Activated naive CD8-positive, alpha-beta T cell treated with anti-CD3 and anti-CD28 coated beads, Interleukin-2, amount 50 U/mL, for 24 hours (primary cell): ENCODE measurements at regions not wholly inside any gene's neighbourhood (a gene's known extent, or its start where the extent isn't known, plus 50 kb on each side); places are given as distances from the start of the nearest gene placed in this dataset.

Experiments used
- ATAC-seq: fragments of 150-1000 bp; cut with Tn5 transposase; one replicate; pipeline ENCODE4 v1.10.0; 2021
- DNase-seq: peaks from one replicate; pipeline ENCODE4 v3.0.0; 2021
- H3K27ac Mint-ChIP-seq: one replicate; pipeline ENCODE4 v1.8.0; 2021; ENCODE audit warnings: mild to moderate bottlenecking, mixed read lengths
- H3K27me3 Mint-ChIP-seq: one replicate; pipeline ENCODE4 v1.8.0; 2021; ENCODE audit warnings: mixed read lengths
- H3K36me3 Mint-ChIP-seq: one replicate; pipeline ENCODE4 v1.8.0; 2021; ENCODE audit warnings: low read depth, mixed read lengths
- H3K4me1 Mint-ChIP-seq: one replicate; pipeline ENCODE4 v1.8.0; 2021; ENCODE audit warnings: mixed read lengths
- H3K4me3 Mint-ChIP-seq: one replicate; pipeline ENCODE4 v1.8.0; 2021; ENCODE audit warnings: mild to moderate bottlenecking, moderate library complexity, mixed read lengths
- H3K9me3 Mint-ChIP-seq: one replicate; pipeline ENCODE4 v1.8.0; 2021; ENCODE audit warnings: mixed read lengths

- Mint-ChIP-seq H3K4me3 (no peak overlapping the region), H3K27me3 (peaks cover 13% of the 10 kb centered on the region), H3K9me3 (no peaks in the 10 kb centered on the region), H3K27ac (no peak overlapping the region), H3K36me3 (no peaks in the 10 kb centered on the region), H3K4me1 (peaks cover 1% of the 10 kb centered on the region)
- ATAC-seq (no peak), DNase-seq (no peak)
These were observed 56.0 kb downstream of the BOD1L2 start for GRCh38 chr18:57202881-57203280.

DNA sequence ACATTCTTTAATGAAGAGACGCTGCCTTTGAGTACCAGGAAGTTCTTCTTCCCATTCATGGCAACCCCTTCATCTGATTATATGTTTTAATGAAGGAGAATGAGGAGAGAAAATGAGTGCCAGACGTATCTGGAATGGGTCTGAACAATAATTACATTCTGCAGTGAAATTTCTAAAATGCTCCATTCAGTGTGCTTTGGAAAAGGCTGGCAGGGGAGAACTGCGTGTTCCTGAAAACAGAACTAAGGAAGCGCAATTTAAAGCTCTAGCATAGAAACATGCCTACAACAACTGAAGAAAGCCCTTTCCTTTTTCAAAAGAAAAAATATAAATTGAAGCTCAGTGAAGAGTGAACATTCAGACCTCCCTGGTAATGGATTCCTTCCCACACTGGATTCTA, 58.8 kb downstream of the BOD1L2 start:
- Mint-ChIP-seq H3K4me3 (no peak overlapping the region), H3K9me3 (no peaks in the 10 kb centered on the region), H3K36me3 (no peaks in the 10 kb centered on the region), H3K27ac (no peak overlapping the region), H3K4me1 (peaks cover 9% of the 10 kb centered on the region), H3K27me3 (peaks cover 20% of the 10 kb centered on the region)
- ATAC-seq = no peak
- DNase-seq = no peak

GRCh38 chr18:57207124-57207916, 60.4 kb downstream of the BOD1L2 start:
- Mint-ChIP-seq H3K36me3 (no peaks in the 10 kb centered on the region), H3K27ac (no peak overlapping the region), H3K4me1 (peaks cover 9% of the 10 kb centered on the region), H3K27me3 (peaks cover 25% of the 10 kb centered on the region), H3K9me3 (no peaks in the 10 kb centered on the region), H3K4me3 (no peak overlapping the region)
- ATAC-seq = no peak
- DNase-seq = no peak

DNA sequence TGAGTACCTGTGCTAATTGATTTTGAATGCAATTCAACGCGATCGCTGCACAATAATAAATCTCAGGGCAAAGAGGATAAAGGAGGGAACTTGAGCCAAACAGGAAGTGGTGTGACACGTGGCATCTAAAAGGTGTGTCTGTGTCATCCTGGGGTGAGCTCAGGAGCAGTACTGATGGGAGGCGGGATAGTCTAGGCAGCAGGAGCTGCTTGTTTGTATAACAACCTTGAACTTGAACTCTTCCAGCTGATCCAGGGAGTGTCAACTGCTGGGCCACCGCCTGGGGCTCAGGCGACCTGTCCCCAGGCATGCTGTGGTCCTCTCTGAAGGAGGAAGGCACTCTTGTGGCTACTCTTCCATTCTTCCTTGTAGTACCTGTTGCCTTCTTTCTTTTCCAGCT, 61.2 kb downstream of the BOD1L2 start:
- H3K36me3 Mint-ChIP-seq = no peaks in the 10 kb centered on the region
- no peak overlapping the region for H3K27ac Mint-ChIP-seq
- no peak for ATAC-seq
- no peak for DNase-seq
- H3K9me3 Mint-ChIP-seq = no peaks in the 10 kb centered on the region
- H3K4me3 Mint-ChIP-seq = no peak overlapping the region
- peaks cover 25% of the 10 kb centered on the region for H3K27me3 Mint-ChIP-seq
- peaks cover 9% of the 10 kb centered on the region for H3K4me1 Mint-ChIP-seq

DNA sequence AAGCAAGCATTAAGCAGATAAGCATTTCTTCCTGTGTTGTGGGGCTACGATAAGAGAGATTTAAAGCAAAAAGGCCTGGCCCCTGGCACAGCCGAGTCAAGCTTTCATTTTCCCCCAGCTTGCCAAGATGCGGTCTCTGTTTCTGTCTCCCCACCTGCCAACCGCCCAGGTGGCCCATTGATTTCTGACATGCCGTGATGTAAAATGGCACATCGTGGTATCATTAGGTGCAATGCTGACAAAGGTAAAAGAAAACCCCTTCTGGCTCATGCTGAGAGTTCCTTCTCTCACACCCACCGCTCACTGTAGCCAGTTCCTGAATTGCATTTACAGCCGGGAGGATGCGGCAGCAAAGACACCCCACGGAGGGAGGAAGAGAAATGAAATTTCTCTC, 62.8 kb downstream of the BOD1L2 start:
- peaks cover 25% of the 10 kb centered on the region for H3K27me3 Mint-ChIP-seq
- H3K36me3 Mint-ChIP-seq = no peaks in the 10 kb centered on the region
- no peaks in the 10 kb centered on the region for H3K9me3 Mint-ChIP-seq
- ATAC-seq = no peak
- H3K27ac Mint-ChIP-seq = no peak overlapping the region
- no peak for DNase-seq
- H3K4me1 Mint-ChIP-seq = peaks cover 9% of the 10 kb centered on the region
- H3K4me3 Mint-ChIP-seq = peak overlapping the region; percentile 23

- H3K4me3 Mint-ChIP-seq = peak overlapping the region; percentile 23
- peaks cover 23% of the 10 kb centered on the region for H3K27me3 Mint-ChIP-seq
- H3K9me3 Mint-ChIP-seq = no peaks in the 10 kb centered on the region
- peaks cover 9% of the 10 kb centered on the region for H3K4me1 Mint-ChIP-seq
- H3K27ac Mint-ChIP-seq = no peak overlapping the region
- no peaks in the 10 kb centered on the region for H3K36me3 Mint-ChIP-seq
- ATAC-seq (peak; percentile 65), DNase-seq (no peak)
These were observed 63.3 kb downstream of the BOD1L2 start for GRCh38 chr18:57210107-57210715.

GRCh38 chr18:57210716-57211411, 64.0 kb downstream of the BOD1L2 start:
- ATAC-seq (no peak), DNase-seq (no peak)
- Mint-ChIP-seq H3K27me3 (peaks cover 22% of the 10 kb centered on the region), H3K9me3 (no peaks in the 10 kb centered on the region), H3K36me3 (no peaks in the 10 kb centered on the region), H3K27ac (no peak overlapping the region), H3K4me1 (peaks cover 9% of the 10 kb centered on the region), H3K4me3 (no peak overlapping the region)

DNA sequence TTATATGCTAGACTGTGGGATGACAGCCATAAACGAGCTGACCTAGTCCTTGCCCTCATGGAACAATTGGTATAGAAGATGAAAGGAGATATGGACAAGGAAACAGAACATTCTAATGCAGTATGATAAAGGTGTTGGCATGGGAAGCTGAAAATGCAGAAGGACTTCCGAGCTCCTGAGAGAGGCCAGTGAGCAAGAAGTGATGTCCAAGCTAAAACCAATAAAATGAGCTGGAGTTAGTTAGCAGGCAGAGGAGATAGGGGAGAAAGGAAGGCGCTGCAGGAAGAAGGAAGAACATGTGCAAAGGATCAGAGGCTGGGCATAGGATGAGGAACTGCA, 64.5 kb downstream of the BOD1L2 start:
- ATAC-seq = no peak
- H3K4me1 Mint-ChIP-seq = peaks cover 9% of the 10 kb centered on the region
- no peak overlapping the region for H3K4me3 Mint-ChIP-seq
- H3K27ac Mint-ChIP-seq = no peak overlapping the region
- H3K36me3 Mint-ChIP-seq = no peaks in the 10 kb centered on the region
- no peak for DNase-seq
- peaks cover 22% of the 10 kb centered on the region for H3K27me3 Mint-ChIP-seq
- H3K9me3 Mint-ChIP-seq = no peaks in the 10 kb centered on the region

DNA sequence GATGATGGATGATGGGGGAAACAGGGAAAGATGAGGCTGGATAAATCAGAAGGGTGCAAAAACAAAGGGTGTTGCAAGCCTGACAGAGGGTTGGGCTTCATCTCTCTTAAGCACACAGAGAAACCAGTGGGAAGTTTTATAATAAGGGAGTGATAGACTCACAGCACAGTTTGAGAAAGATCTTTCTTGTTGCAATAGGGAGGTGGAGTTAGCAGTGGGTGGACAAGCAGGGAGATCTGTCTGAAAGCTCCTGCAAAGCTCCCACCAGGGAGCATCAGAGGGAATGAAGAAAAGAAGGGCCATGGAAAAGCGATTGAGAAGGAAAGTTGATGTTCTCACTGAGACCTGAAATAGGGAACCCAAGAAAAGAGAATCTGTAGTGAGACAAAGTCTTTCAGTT, 64.9 kb downstream of the BOD1L2 start:
- Mint-ChIP-seq H3K9me3 (no peaks in the 10 kb centered on the region), H3K36me3 (no peaks in the 10 kb centered on the region), H3K27ac (no peak overlapping the region), H3K4me3 (no peak overlapping the region), H3K27me3 (peaks cover 22% of the 10 kb centered on the region), H3K4me1 (peaks cover 9% of the 10 kb centered on the region)
- no peak for ATAC-seq
- no peak for DNase-seq

DNA sequence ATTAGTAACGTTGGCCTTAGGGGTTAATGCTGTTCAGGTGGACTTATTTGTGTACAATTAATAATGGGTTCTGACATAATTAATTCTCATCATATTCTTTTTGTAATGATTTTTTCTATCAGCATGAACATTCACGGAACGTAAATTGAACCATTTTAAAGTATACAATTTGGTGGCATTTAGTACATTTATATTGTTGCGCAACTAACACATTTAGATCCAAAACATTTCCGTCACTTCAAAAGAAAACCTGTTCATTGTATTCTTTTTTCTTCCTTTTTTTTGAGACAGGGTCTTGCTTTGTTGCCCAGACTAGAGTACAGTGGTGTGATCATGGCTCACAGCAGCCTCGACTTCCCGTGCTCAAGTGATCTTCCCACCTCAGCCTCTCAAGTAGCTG, 65.8 kb downstream of the BOD1L2 start:
- Mint-ChIP-seq H3K36me3 (no peaks in the 10 kb centered on the region), H3K4me1 (peaks cover 7% of the 10 kb centered on the region), H3K9me3 (no peaks in the 10 kb centered on the region), H3K27ac (no peak overlapping the region), H3K27me3 (peaks cover 24% of the 10 kb centered on the region), H3K4me3 (no peak overlapping the region)
- DNase-seq (no peak), ATAC-seq (no peak)

- Mint-ChIP-seq H3K27ac (no peak overlapping the region), H3K4me3 (no peak overlapping the region), H3K27me3 (peaks cover 13% of the 10 kb centered on the region), H3K4me1 (peaks cover 2% of the 10 kb centered on the region), H3K36me3 (no peaks in the 10 kb centered on the region), H3K9me3 (no peaks in the 10 kb centered on the region)
- no peak for ATAC-seq
- DNase-seq = no peak
These were observed 68.1 kb downstream of the BOD1L2 start for GRCh38 chr18:57214976-57215375.

GRCh38 chr18:57218281-57218680, 71.4 kb downstream of the BOD1L2 start:
- no peaks in the 10 kb centered on the region for H3K9me3 Mint-ChIP-seq
- H3K4me3 Mint-ChIP-seq = no peak overlapping the region
- DNase-seq = no peak
- peaks cover 7% of the 10 kb centered on the region for H3K27me3 Mint-ChIP-seq
- H3K27ac Mint-ChIP-seq = no peak overlapping the region
- no peak for ATAC-seq
- no peaks in the 10 kb centered on the region for H3K36me3 Mint-ChIP-seq
- no peaks in the 10 kb centered on the region for H3K4me1 Mint-ChIP-seq

- Mint-ChIP-seq H3K9me3 (no peaks in the 10 kb centered on the region), H3K36me3 (no peaks in the 10 kb centered on the region), H3K4me1 (no peaks in the 10 kb centered on the region), H3K27ac (no peak overlapping the region), H3K27me3 (peaks cover 7% of the 10 kb centered on the region), H3K4me3 (no peak overlapping the region)
- DNase-seq = no peak
- no peak for ATAC-seq
These were observed 73.1 kb downstream of the BOD1L2 start for GRCh38 chr18:57219964-57220363.

DNA sequence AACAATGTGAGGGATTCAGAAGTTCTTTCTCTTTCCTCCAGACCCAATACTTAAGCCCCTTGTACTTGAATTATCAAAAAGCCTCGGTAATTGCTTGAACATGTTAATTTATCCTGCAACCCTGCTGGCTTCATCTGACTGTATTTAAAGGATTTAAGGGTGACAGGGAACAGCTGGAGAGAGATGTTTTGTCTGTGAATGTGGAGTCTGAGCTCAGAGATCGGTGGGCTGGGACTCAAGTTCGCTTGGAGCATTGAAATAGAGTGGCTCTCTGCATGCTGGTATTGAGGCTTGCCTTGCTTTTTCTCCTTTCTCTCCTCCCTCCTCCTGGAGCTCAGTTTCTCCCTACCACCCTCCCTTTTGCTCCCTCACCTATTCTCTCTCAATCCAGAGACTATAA, 73.6 kb downstream of the BOD1L2 start:
- DNase-seq = no peak
- Mint-ChIP-seq H3K27me3 (peaks cover 7% of the 10 kb centered on the region), H3K4me3 (no peak overlapping the region), H3K4me1 (no peaks in the 10 kb centered on the region), H3K27ac (no peak overlapping the region), H3K36me3 (no peaks in the 10 kb centered on the region), H3K9me3 (no peaks in the 10 kb centered on the region)
- ATAC-seq = no peak

- Mint-ChIP-seq H3K36me3 (no peaks in the 10 kb centered on the region), H3K4me3 (no peak overlapping the region), H3K4me1 (no peaks in the 10 kb centered on the region), H3K9me3 (no peaks in the 10 kb centered on the region), H3K27ac (no peak overlapping the region), H3K27me3 (peaks cover 7% of the 10 kb centered on the region)
- no peak for ATAC-seq
- no peak for DNase-seq
These were observed 74.1 kb downstream of the BOD1L2 start for GRCh38 chr18:57220930-57221483.
